Nephron (organoid): ENCODE measurements at regions not wholly inside any gene's neighbourhood (a gene's known extent, or its start where the extent isn't known, plus 50 kb on each side); places are given as distances from the start of the nearest gene placed in this dataset.

Experiments
- H3K27ac Mint-ChIP-seq, 3 experiments: 2 replicates each; pipeline ENCODE4 v1.8.0; 2020; ENCODE audit warnings: mixed read lengths in 3 of 3, mild to moderate bottlenecking in 2 of 3, moderate library complexity in 1 of 3
- H3K27me3 Mint-ChIP-seq: 2 replicates; pipeline ENCODE4 v1.8.0; 2021; ENCODE audit warnings: low read depth, mild to moderate bottlenecking, moderate library complexity, mixed read lengths
- H3K36me3 Mint-ChIP-seq: 2 replicates; pipeline ENCODE4 v1.8.0; 2020; ENCODE audit warnings: low read depth, mixed read lengths
- H3K4me1 Mint-ChIP-seq: 2 replicates; pipeline ENCODE4 v1.8.0; 2020; ENCODE audit warnings: mixed read lengths
- H3K4me3 Mint-ChIP-seq, 3 experiments: 2 replicates each; pipeline ENCODE4 v1.8.0; 2020; ENCODE audit warnings: mild to moderate bottlenecking in 3 of 3, mixed read lengths in 3 of 3, moderate library complexity in 2 of 3
- H3K9me3 Mint-ChIP-seq: 2 replicates; pipeline ENCODE4 v1.8.0; 2020; ENCODE audit warnings: mixed read lengths
- TF ChIP-seq, protein P1 (sequence below), 3 experiments: fragments of 200-600 bp; sonication (generic); IDR thresholded peaks; one replicate each; pipeline ENCODE4 v1.5.0; 2021; ENCODE audit warnings: antibody characterized with exemption in 3 of 3; ENCODE audit not compliant: unreplicated experiment in 3 of 3

DNA sequence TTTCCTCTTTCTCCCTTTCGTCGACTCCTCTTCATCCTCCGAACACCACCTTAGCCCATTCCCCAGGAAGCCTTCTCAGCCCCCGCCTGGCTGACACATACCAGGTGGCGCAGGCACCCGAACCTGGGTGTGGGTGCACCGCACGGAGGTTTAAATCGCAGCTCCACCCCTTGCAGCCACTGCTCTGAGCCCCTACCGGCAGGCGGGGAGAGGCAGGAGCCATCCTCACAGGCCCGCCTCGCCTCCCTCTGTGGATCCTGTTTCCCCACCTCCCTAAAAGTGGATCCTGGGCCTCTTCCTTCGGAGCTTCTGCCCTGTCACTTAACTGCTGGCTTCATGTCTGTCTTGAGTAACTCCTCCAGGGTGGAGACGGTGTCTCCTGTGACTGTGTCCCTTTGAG lies 110.7 kb downstream of the OLFM1 start:
- Mint-ChIP-seq H3K9me3 (peaks cover 10% of the 10 kb centered on the region), H3K4me1 (peaks cover 14% of the 10 kb centered on the region), H3K36me3 (no peaks in the 10 kb centered on the region), H3K27me3 (peaks cover 80% of the 10 kb centered on the region), H3K27ac (no peak overlapping the region), H3K4me3 (peak overlapping the region in 1 of 3 experiments; percentile 35)
- TF ChIP-seq, protein P1, sequence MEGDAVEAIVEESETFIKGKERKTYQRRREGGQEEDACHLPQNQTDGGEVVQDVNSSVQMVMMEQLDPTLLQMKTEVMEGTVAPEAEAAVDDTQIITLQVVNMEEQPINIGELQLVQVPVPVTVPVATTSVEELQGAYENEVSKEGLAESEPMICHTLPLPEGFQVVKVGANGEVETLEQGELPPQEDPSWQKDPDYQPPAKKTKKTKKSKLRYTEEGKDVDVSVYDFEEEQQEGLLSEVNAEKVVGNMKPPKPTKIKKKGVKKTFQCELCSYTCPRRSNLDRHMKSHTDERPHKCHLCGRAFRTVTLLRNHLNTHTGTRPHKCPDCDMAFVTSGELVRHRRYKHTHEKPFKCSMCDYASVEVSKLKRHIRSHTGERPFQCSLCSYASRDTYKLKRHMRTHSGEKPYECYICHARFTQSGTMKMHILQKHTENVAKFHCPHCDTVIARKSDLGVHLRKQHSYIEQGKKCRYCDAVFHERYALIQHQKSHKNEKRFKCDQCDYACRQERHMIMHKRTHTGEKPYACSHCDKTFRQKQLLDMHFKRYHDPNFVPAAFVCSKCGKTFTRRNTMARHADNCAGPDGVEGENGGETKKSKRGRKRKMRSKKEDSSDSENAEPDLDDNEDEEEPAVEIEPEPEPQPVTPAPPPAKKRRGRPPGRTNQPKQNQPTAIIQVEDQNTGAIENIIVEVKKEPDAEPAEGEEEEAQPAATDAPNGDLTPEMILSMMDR (IDR thresholded peaks at IDR 0.05; ENCODE audit: unreplicated experiment in 3 of 3) = no peak

DNA sequence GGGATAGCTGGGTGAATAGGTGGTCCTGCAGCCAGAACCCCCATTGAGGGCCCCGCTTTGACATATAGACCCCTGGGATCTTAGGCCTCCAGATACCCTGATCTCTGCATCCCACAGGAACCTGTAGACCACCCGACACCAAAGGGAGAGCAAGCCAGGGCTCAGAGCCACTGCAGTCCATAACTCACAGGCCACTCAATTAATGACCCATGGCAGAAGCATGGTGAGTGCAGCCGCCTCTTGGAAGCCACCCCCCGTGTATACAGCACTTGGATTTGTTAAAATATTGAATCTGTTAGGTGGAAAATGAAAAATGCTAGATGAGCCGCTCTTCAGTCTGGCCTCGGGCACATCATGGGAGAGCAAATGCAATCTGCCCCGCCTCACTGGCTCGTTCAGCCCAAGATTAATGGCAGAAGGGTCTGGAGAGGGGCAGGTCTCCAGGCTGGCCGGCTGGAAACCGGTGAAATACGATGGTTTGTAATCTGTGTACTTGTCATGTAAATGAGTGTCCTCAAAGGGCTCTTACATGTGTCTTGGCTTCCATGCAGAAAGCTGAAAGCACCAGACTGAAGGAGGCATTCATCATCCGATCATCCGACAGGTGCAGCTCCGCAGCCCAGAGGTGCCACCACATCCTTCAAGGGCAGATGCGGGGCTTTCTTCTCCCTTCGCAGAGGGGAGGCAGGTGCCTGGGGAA lies 111.3 kb downstream of the OLFM1 start:
- Mint-ChIP-seq H3K9me3 (peaks cover 10% of the 10 kb centered on the region), H3K36me3 (no peaks in the 10 kb centered on the region), H3K27me3 (peaks cover 80% of the 10 kb centered on the region), H3K4me1 (peaks cover 18% of the 10 kb centered on the region), H3K4me3 (peak overlapping the region in 1 of 3 experiments; percentile 35), H3K27ac (no peak overlapping the region)
- TF ChIP-seq, protein P1 (IDR thresholded peaks at IDR 0.05; ENCODE audit: unreplicated experiment in 3 of 3) = no peak

DNA sequence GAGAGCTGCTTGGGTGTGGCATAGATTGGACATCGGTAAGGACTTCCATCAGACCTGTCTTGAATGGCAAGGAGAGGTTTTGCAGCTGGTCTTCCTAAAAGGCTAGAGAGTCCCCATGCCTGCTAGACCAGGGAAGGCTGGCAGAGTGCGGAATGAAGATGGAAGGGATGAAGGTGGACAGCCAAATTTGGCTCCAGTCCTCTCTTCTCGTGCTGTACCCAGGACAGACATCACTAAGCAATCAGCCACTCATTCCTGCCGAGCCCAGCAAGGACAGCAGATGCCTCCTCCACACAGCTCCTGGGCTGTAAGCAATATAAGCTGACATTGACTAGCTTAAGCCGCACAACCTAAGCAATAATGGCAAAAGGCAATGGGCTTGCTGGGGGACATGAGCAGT lies 112.0 kb downstream of the OLFM1 start:
- Mint-ChIP-seq H3K36me3 (no peaks in the 10 kb centered on the region), H3K9me3 (peaks cover 10% of the 10 kb centered on the region), H3K27me3 (peaks cover 74% of the 10 kb centered on the region), H3K27ac (no peak overlapping the region), H3K4me3 (no peak overlapping the region), H3K4me1 (peaks cover 18% of the 10 kb centered on the region)
- TF ChIP-seq, protein P1 (IDR thresholded peaks at IDR 0.05; ENCODE audit: unreplicated experiment in 3 of 3) = no peak

DNA sequence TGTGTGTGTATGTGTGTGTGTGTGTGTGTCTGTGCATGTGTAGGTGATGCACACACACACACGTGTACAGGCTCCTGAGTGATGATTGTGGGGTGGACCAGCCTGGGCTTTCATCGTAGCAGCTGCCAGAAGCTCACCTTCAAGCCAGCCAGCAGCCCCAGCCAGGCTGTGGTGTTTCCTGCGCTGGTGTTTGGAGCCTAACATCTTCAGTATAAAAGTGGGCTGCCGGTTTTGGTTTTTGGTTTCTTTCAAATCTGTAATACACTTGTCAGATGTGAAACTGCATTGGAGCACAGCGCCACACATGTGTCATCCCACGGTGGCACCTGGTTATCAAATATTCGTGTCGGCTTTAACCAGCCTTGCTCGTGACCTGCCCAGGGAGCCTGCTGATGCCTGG lies 114.2 kb downstream of the OLFM1 start:
- Mint-ChIP-seq H3K27ac (no peak overlapping the region), H3K9me3 (peaks cover 10% of the 10 kb centered on the region), H3K4me3 (no peak overlapping the region), H3K36me3 (no peaks in the 10 kb centered on the region), H3K27me3 (peaks cover 78% of the 10 kb centered on the region), H3K4me1 (peaks cover 18% of the 10 kb centered on the region)
- TF ChIP-seq, protein P1 (IDR thresholded peaks at IDR 0.05; ENCODE audit: unreplicated experiment in 3 of 3) = no peak

DNA sequence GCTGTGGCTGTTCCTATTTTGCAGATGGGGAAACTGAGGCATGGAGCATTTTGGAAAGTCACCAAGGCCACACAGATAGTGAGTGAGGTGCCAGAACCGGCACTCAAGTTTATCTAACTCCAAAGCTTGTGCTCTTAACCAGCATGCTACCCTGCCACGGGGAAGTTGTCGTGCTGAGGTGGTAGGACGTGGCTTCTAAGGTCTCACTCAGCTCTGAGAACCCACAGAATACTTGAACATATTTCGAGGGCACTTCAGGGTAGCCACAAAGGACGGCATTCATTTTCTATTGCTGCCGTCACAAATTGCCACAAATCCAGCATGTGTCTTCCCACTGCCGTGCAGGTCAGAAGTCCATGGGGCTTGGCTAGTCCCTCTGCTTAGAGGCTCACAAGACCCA lies 116.7 kb downstream of the OLFM1 start:
- TF ChIP-seq, protein P1 (IDR thresholded peaks at IDR 0.05; ENCODE audit: unreplicated experiment in 3 of 3) = no peak
- Mint-ChIP-seq H3K4me3 (no peak overlapping the region), H3K4me1 (peaks cover 4% of the 10 kb centered on the region), H3K27ac (no peak overlapping the region), H3K27me3 (peaks cover 56% of the 10 kb centered on the region), H3K36me3 (no peaks in the 10 kb centered on the region), H3K9me3 (peaks cover 10% of the 10 kb centered on the region)

DNA sequence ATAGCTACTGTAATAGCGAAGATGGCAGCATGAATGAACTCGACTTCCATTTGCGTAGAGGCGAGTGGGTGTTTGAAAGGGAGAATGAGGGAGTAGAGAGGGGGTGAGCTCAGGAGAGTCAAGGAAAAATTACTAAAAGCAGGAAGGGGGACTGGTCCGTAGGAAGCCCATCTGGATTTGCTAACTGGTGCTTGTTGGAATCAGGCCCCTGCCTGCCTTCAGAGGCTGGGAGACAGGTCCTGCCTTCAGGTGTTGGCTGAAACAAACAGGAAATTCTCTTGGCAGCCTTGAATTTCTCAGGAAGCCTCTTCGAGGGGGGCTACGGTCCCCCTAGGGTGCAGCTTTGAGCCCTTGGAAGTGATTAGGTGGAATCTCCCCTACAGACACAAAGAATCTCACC lies 121.7 kb downstream of the OLFM1 start:
- H3K4me1 Mint-ChIP-seq = peaks cover 9% of the 10 kb centered on the region
- no peak overlapping the region for H3K4me3 Mint-ChIP-seq
- H3K27me3 Mint-ChIP-seq = peaks cover 46% of the 10 kb centered on the region
- H3K9me3 Mint-ChIP-seq = peaks cover 2% of the 10 kb centered on the region
- no peaks in the 10 kb centered on the region for H3K36me3 Mint-ChIP-seq
- TF ChIP-seq, protein P1 (IDR thresholded peaks at IDR 0.05; ENCODE audit: unreplicated experiment in 3 of 3) = no peak
- no peak overlapping the region for H3K27ac Mint-ChIP-seq
